SKM-1 (cell line): ENCODE measurements at regions not wholly inside any gene's neighbourhood (a gene's known extent, or its start where the extent isn't known, plus 50 kb on each side); places are given as distances from the start of the nearest gene placed in this dataset.
"Not testable (repeated sequence)": the region's sequence is repeated elsewhere in the genome, so short reads cannot be mapped to it uniquely, and the experiment has no call there.

Experiments used
- DNase-seq: peaks from one replicate; lab custom pipeline; 2025; ENCODE audit not compliant: unreplicated experiment; lab: John Stamatoyannopoulos, UW

GRCh38 chr10:63773962-63774361 lies 252.8 kb downstream of the REEP3 start:
- DNase-seq: no peak

DNA sequence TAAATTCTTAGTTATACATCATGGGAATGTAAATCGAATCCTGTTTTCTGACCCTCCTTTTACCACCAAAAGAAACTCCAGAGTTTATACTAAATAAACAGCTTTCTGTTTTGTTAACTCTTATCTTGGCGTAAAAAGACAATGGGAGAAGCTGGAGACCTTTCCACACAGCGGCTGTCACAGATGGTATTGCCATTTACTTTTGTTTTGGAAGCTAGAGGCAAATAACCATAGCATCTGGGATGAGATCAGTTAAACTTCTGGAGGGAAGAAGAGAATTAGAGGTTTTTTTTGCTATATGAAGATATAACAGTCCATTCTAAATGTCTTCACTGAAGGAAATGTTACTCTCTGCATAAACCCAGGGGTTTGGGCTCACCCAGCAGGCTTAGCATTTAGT lies 258.9 kb downstream of the REEP3 start:
- DNase-seq: no peak

- no peak for DNase-seq
Observed at GRCh38 chr10:63781226-63781625, 260.0 kb downstream of the REEP3 start.

- DNase-seq: no peak
Observed at GRCh38 chr10:63783882-63784281, 262.7 kb downstream of the REEP3 start.

DNA sequence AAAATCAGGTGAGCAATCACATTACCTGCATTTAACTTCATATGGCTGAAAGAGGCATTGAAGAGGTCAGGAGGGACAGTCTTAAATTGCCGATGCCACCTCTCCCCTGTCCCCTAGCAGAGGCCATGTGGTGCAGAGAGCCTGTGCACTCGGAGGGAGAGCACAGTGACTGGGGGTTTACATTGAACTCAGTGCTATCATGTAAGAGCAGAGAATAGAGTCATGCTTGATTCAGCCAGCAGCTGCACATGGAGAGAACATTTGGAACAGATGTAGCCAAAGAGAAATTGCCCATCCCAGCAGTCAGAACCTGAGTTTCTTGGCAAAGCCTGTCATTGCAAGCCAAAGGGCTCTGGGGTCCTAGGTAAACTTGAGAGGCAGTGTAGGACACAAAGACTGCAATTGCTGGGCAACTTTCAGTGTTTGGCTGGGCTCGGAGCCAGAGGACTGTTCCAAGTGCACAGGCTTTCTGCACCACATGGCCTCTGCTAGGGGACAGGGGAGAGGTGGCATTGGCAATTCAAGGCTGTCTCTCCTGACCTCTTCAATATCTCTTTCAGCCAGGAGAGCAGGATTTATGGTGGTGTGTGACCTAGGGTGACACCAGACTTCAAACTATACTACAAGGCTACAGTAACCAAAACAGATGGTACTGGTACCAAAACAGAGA lies 267.1 kb downstream of the REEP3 start:
- no peak for DNase-seq

DNA sequence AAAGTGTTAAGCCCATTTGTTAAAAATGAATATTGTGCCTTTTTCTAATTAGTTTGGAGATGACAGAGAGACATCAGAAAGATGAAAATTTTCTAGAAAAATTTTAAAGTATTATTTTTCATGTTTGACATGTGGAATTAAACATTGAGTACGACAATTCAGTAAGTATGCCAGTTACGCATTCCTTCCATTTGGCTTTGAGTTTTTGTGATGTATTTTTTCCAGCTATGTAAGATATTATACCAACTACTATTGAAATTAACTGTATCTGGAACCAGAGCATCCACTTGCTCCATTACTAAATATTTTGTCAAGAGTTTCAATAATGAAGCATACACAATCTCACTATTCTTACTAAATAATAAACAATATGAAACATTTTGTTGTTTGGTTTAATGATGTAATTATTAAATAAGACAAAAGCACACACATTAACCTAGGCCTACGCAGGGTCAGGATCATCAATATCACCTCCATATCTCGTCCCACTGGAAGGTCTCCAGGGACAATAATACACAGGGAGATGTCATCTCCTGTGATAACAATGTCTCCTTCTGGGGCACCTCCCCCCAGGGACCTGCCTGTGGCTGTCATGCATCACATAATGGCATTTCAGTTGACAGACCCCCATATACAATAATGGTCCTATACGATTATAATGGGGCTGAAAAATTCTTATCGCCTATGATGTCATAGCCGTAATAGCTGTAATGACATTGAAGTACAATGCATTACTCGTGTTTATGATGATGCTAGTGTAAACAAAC lies 274.1 kb downstream of the REEP3 start:
- DNase-seq: no peak

GRCh38 chr10:63798599-63799498 lies 277.6 kb downstream of the REEP3 start:
- DNase-seq: no peak

DNA sequence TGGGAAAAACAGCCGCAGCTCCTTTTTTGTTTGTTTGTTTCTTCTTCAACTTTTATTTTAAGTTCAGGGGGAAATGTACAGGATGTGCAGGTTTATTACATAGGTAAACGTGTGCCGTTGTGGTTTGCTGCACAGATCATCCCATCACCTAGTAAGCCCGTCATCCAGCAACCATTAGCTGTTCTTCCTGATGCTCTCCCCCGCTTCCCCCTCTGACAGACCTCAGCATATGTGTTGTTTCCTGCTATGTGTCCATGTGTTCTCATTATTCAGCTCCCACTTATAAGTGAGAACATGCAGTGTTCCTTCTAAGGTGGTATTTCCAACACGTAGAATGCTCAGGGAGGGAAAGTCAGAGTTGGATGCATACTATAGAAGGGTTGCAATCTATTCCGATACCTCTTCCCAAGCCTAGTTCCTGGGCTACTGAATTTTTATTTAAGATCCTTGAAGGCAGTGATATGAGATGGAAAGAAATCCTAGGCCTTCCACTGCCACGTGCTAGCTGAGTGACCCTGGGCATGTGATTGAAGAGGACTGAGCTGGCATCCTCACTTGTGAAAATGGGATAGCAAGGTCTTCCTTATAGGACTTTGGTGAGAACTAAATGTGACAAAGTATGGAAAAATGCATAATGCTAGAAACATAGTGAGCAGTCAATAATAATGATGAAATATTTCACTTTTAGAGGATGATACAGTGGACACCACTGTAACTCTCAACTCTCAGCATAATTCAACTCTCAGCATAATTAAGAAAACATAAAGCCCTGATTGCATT lies 278.5 kb downstream of the REEP3 start:
- DNase-seq: no peak

DNA sequence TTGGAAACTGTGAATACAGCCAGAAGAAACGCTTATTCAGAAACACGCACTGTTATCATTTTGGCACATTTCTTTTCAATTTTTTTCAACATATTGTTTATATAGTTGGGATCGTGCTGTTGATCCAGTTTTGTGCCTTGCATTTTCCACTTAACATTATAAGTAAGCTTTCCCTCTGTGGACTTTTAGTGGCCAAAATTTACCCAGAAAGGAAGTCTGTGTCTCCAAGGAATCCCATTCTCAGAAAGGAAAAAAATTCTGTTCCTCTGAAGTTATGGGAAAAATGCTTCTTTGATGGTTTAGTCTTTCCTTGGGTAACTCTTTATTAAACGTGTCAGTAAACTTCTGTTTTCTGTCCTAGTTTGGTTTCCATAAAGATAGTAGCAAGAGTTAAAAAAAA lies 280.0 kb downstream of the REEP3 start:
- no peak for DNase-seq

- DNase-seq: no peak
Observed at GRCh38 chr10:63806330-63806729, 285.1 kb downstream of the REEP3 start.

- no peak for DNase-seq
Observed at GRCh38 chr10:63812501-63812900, 291.3 kb downstream of the REEP3 start.

DNA sequence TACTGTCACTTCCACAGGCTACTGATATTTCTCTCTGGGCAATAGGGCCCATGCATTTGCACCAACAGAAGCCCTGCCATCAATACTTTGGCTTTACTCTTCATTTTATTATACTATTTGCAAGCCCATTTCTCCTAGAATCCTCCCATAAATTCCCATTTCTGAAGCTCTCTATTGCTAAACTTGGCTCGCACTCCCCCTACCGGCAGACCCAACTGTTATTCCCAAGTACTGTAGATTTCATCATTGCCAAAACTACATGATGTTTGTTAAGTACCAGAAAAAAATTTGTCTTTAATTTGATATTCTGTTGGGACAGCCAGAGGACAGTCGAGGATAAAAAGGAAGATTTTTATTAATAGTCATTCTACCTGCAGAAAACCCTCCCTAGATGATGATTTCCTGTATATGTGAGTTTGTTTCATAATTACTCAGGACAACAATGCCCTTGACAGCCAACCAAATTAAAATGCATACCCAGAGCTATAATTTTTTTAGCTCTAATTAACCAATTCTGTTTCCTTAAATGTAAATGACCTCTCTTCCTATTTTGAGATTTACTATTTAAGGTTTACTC lies 298.6 kb downstream of the REEP3 start:
- DNase-seq: no peak

GRCh38 chr10:63822496-63822895 lies 301.3 kb downstream of the REEP3 start:
- DNase-seq: no peak

GRCh38 chr10:63825111-63825510 lies 303.9 kb downstream of the REEP3 start:
- no peak for DNase-seq

GRCh38 chr10:63825766-63826165 lies 304.6 kb downstream of the REEP3 start:
- DNase-seq: no peak

- DNase-seq: not testable (repeated sequence)
Observed at GRCh38 chr10:63827018-63827417, 305.8 kb downstream of the REEP3 start.

- DNase-seq: no peak
Observed at GRCh38 chr10:63829020-63829419, 307.8 kb downstream of the REEP3 start.

- no peak for DNase-seq
Observed at GRCh38 chr10:63829573-63830149, 308.5 kb downstream of the REEP3 start.

DNA sequence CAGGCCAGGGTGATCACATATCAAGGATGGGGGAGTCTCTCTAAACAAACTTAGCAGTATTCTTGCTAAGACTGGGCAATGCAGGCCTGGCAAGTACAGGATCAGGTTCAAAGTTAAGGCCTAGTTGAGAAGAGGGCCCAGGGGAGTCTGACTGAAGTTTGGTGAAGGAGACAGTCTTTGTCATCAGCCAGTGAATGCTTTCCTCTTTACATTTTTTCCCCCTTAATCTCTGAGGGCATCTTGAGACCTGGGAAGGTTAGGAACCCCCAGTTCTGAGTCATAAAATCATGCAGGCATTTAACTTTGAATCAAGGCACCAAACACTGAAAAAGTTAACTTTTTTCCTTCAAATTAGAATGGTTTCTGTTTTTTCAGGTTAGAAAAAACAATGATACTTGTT lies 311.5 kb downstream of the REEP3 start:
- DNase-seq: no peak

- DNase-seq: no peak
Observed at GRCh38 chr10:63833411-63834060, 312.3 kb downstream of the REEP3 start.
